ENCODE measurements at regions not wholly inside any gene's neighbourhood (a gene's known extent, or its start where the extent isn't known, plus 50 kb on each side); places are given as distances from the start of the nearest gene placed in this dataset.

- no peak overlapping the region for H2AFZ ChIP-seq (ENCODE audit: low read length)
- WGBS (ENCODE audit: low lambda C conversion rate) = 89% methylated on average over 1 of the region's 1 CpG
- intact Hi-C loops (cut with micrococcal nuclease; ENCODE audit: unreplicated experiment) (no loop called here), in situ Hi-C loops (cut with HindIII; ENCODE audit: extremely low pct_ligation_motif_present, low pct_unique_long_range_greater_than_20kb) (no loop called here)
- H3K9ac ChIP-seq (ENCODE audit: insufficient read depth, low read depth, low read length) = no peak overlapping the region
- no peak overlapping the region for H3K4me2 ChIP-seq (ENCODE audit: low read depth, low read length)
- no TSS peak for BruUV-seq (replicated peaks)
- FAIRE-seq (no peak), DNase-seq (ENCODE audit: low spot score) (no peak), ATAC-seq (no peak)
- H3K79me2 ChIP-seq (ENCODE audit: insufficient read depth, low read length) = no peaks in the 10 kb centered on the region
- ChIA-PET POLR2A (no interaction called here), CTCF (ENCODE audit: low intra/inter-chr PET ratio, low total read pairs) (no interaction called here)
- TF ChIP-seq MEF2D (CRISPR knock-in tag; IDR thresholded peaks at IDR 0.05) = no peak
- no peak for TF ChIP-seq MAFF (IDR thresholded peaks at IDR 0.05; ENCODE audit: low read depth, low read length)
- TF ChIP-seq JUN (CRISPR knock-in tag; IDR thresholded peaks at IDR 0.05) = no peak
- TF ChIP-seq SNAI1 (CRISPR knock-in tag; IDR thresholded peaks at IDR 0.05; ENCODE audit: borderline replicate concordance) = no peak
- H3K9me3 ChIP-seq (ENCODE audit: low read length) = peaks cover 99% of the 10 kb centered on the region
- H3K4me1 ChIP-seq (ENCODE audit: insufficient read depth, low read length) = no peaks in the 10 kb centered on the region
- H3K36me3 ChIP-seq (replicated peaks in 1 of 2; ENCODE audit: control insufficient read depth in 1 of 2, insufficient read depth in 2 of 2, low read length in 2 of 2) = no peaks in the 10 kb centered on the region
- no peaks in the 10 kb centered on the region for H3K27me3 ChIP-seq (ENCODE audit: control insufficient read depth in 1 of 2, insufficient read depth in 2 of 2, low read length in 2 of 2)
- H4K20me1 ChIP-seq (ENCODE audit: insufficient read depth, low read length) = no peaks in the 10 kb centered on the region
- H3K4me3 ChIP-seq (replicated peaks in 1 of 3; ENCODE audit: insufficient read depth in 1 of 3, low read depth in 2 of 3, low read length in 3 of 3) = no peak overlapping the region
- no peak overlapping the region for H3K27ac ChIP-seq (ENCODE audit: extremely low read length, insufficient read depth, low read length)
Observed at GRCh38 chr14:44420226-44420625, 86.9 kb downstream of the FSCB start.

GRCh38 chr14:44418856-44419255 lies 88.2 kb downstream of the FSCB start:
- in situ Hi-C loops (cut with HindIII; ENCODE audit: extremely low pct_ligation_motif_present, low pct_unique_long_range_greater_than_20kb) = no loop called here
- H3K27ac ChIP-seq (ENCODE audit: extremely low read length, insufficient read depth, low read length) = no peak overlapping the region
- no peak overlapping the region for H3K4me3 ChIP-seq (replicated peaks in 1 of 3; ENCODE audit: insufficient read depth in 1 of 3, low read depth in 2 of 3, low read length in 3 of 3)
- no peaks in the 10 kb centered on the region for H3K36me3 ChIP-seq (replicated peaks in 1 of 2; ENCODE audit: control insufficient read depth in 1 of 2, insufficient read depth in 2 of 2, low read length in 2 of 2)
- no peak overlapping the region for H3K9ac ChIP-seq (ENCODE audit: insufficient read depth, low read depth, low read length)
- no peaks in the 10 kb centered on the region for H3K79me2 ChIP-seq (ENCODE audit: insufficient read depth, low read length)
- BruUV-seq (replicated peaks) = no TSS peak
- ChIA-PET POLR2A (no interaction called here), CTCF (ENCODE audit: low intra/inter-chr PET ratio, low total read pairs) (no interaction called here)
- H3K9me3 ChIP-seq (ENCODE audit: low read length) = peaks cover 92% of the 10 kb centered on the region
- FAIRE-seq (no peak), DNase-seq (ENCODE audit: low spot score) (peak; percentile 0), ATAC-seq (no peak)
- intact Hi-C loops (cut with micrococcal nuclease; ENCODE audit: unreplicated experiment) = no loop called here
- H3K4me1 ChIP-seq (ENCODE audit: insufficient read depth, low read length) = no peaks in the 10 kb centered on the region
- no peak overlapping the region for H2AFZ ChIP-seq (ENCODE audit: low read length)
- WGBS (ENCODE audit: low lambda C conversion rate) = 2% methylated on average over 5 of the region's 5 CpGs
- H4K20me1 ChIP-seq (ENCODE audit: insufficient read depth, low read length) = no peaks in the 10 kb centered on the region
- H3K4me2 ChIP-seq (ENCODE audit: low read depth, low read length) = no peak overlapping the region
- no peak for TF ChIP-seq RXRA (CRISPR knock-in tag; IDR thresholded peaks at IDR 0.05)
- TF ChIP-seq SETDB1 (CRISPR knock-in tag; IDR thresholded peaks at IDR 0.05; ENCODE audit: borderline replicate concordance) = peak; percentile 91; the same call in 1 of the 2 replicates
- no peak for TF ChIP-seq SOX13 (IDR thresholded peaks at IDR 0.05)
- TF ChIP-seq SOX13 (CRISPR knock-in tag; conservative IDR thresholded peaks at IDR 0.05 in 1 of 2, IDR thresholded peaks at IDR 0.05 in 1 of 2) = peak in 1 of 2 experiments; percentile 24; a peak in 1 of 4 replicates
- H3K27me3 ChIP-seq (ENCODE audit: control insufficient read depth in 1 of 2, insufficient read depth in 2 of 2, low read length in 2 of 2) = no peaks in the 10 kb centered on the region
